GM12878 (cell line): ENCODE measurements at regions not wholly inside any gene's neighbourhood (a gene's known extent, or its start where the extent isn't known, plus 50 kb on each side); places are given as distances from the start of the nearest gene placed in this dataset.

Source experiments
- ATAC-seq: fragments of 200-7000 bp; cut with Tn5 transposase; 3 replicates; pipeline ENCODE4 v1.9.1; 2020; ENCODE audit warnings: mild to moderate bottlenecking, moderate library complexity
- BruUV-seq: library from RNA; stranded (reverse); fragments of 400-500 nt; replicated peaks from 2 replicates; lab custom pipeline; 2021; lab: Mats Ljungman, UMichigan
- CTCF ChIA-PET: fragments of 300-600 bp; sonication (Branson Sonifier 250); formaldehyde crosslinking; extraction: SDS; loops from one replicate; lab custom pipeline; 2021; ENCODE audit warnings: inconsistent platforms; lab: Yijun Ruan, JAX
- POLR2A ChIA-PET: fragments of 350-600 bp; formaldehyde crosslinking; extraction: SDS; loops from one replicate; lab custom pipeline; 2021; ENCODE audit warnings: inconsistent platforms; lab: Charles Lee
- RAD21 ChIA-PET: fragments of 300-600 bp; sonication (Branson Sonifier 250); formaldehyde crosslinking; loops from one replicate; lab custom pipeline; 2023; ENCODE audit warnings: antibody characterized with exemption; ENCODE audit not compliant: unreplicated experiment; lab: Charles Lee
- SMC1A ChIA-PET: fragments of 300-600 bp; sonication (Branson Sonifier 250); formaldehyde crosslinking; loops from one replicate; lab custom pipeline; 2023; ENCODE audit not compliant: unreplicated experiment, uncharacterized antibody; lab: Charles Lee
- DNase-seq: peaks from one replicate; pipeline ENCODE4 v3.0.0-alpha.2; 2011; ENCODE audit warnings: low read depth, low spot score
- FAIRE-seq: peaks from 3 replicates; lab custom pipeline; 2011; peaks lifted over from hg19 to GRCh38; lab: Jason Lieb, UNC
- H2AFZ ChIP-seq: 2 replicates; pipeline ENCODE4 v1.6.0; 2011; ENCODE audit warnings: low read depth, low read length, control low read depth; ENCODE audit not compliant: control insufficient read depth
- H3K27ac ChIP-seq: 2 replicates; pipeline ENCODE4 v1.5.1; 2011; ENCODE audit warnings: control low read depth; ENCODE audit not compliant: control insufficient read depth, insufficient read depth
- H3K27me3 ChIP-seq, 2 experiments: replicated peaks in 1 of 2; 2 replicates each; pipeline versions ENCODE4 v1.6.0 to v1.6.1; 2011; ENCODE audit warnings: low read length in 1 of 2; ENCODE audit not compliant: control insufficient read depth in 2 of 2, insufficient read depth in 2 of 2
- H3K36me3 ChIP-seq, 2 experiments: 2 replicates each; pipeline ENCODE4 v1.5.1; 2011; ENCODE audit warnings: low read length in 1 of 2; ENCODE audit not compliant: control insufficient read depth in 2 of 2, insufficient read depth in 2 of 2
- H3K4me1 ChIP-seq: 2 replicates; pipeline ENCODE4 v1.6.1; 2011; ENCODE audit warnings: mild to moderate bottlenecking, low read length, moderate library complexity, mixed read lengths; ENCODE audit not compliant: control insufficient read depth, insufficient read depth
- H3K4me2 ChIP-seq: 2 replicates; pipeline ENCODE4 v1.6.0; 2011; ENCODE audit warnings: control low read depth; ENCODE audit not compliant: control insufficient read depth, insufficient read depth
- H3K4me3 ChIP-seq: fragments of 200-600 bp; sonication (generic); 2 replicates; pipeline ENCODE4 v1.5.1; 2016
- H3K79me2 ChIP-seq: 2 replicates; pipeline ENCODE4 v1.6.0; 2011; ENCODE audit warnings: low read length; ENCODE audit not compliant: control insufficient read depth, insufficient read depth
- H3K9ac ChIP-seq: 2 replicates; pipeline ENCODE4 v1.8.0; 2011; ENCODE audit warnings: low read length, control low read depth, mixed read lengths; ENCODE audit not compliant: control insufficient read depth, insufficient read depth
- H3K9me3 ChIP-seq: replicated peaks from 3 replicates; pipeline ENCODE4 v1.5.1; 2011; ENCODE audit warnings: mild to moderate bottlenecking, low read length; ENCODE audit not compliant: control insufficient read depth, insufficient read depth
- H4K20me1 ChIP-seq: 2 replicates; pipeline ENCODE4 v1.6.0; 2011; ENCODE audit not compliant: control insufficient read depth, insufficient read depth
- ATF7 ChIP-seq: fragments of 450-650 bp; IDR thresholded peaks from 2 replicates; pipeline ENCODE4 v1.6.1; 2016; ENCODE audit warnings: low read depth, mild to moderate bottlenecking
- BMI1 ChIP-seq: fragments of 450-650 bp; IDR thresholded peaks from 2 replicates; pipeline ENCODE4 v1.6.1; 2016; ENCODE audit warnings: mild to moderate bottlenecking, moderate library complexity, borderline replicate concordance
- CBFB ChIP-seq: IDR thresholded peaks from 2 replicates; pipeline ENCODE4 v1.6.1; 2016; ENCODE audit warnings: antibody characterized with exemption, low read depth
- FOS ChIP-seq: IDR thresholded peaks from 3 replicates; pipeline ENCODE4 v1.6.1; 2011; ENCODE audit warnings: borderline replicate concordance; ENCODE audit not compliant: insufficient read length; ENCODE audit errors: extremely low read depth
- GATAD2B ChIP-seq: fragments of 450-650 bp; conservative IDR thresholded peaks from 2 replicates; pipeline ENCODE4 v1.6.1; 2017; ENCODE audit warnings: low read depth, mild to moderate bottlenecking, moderate library complexity
- JUNB ChIP-seq: IDR thresholded peaks from 2 replicates; pipeline ENCODE4 v1.6.1; 2016; ENCODE audit warnings: antibody characterized with exemption, mild to moderate bottlenecking
- JUND ChIP-seq: IDR thresholded peaks from 2 replicates; pipeline ENCODE4 v1.6.1; 2012; ENCODE audit warnings: low read depth, mild to moderate bottlenecking, low read length, improper control_type of control experiment, moderate library complexity
- MYB ChIP-seq: fragments of 150-350 bp; IDR thresholded peaks from 2 replicates; pipeline ENCODE4 v1.6.1; 2014; ENCODE audit warnings: mild to moderate bottlenecking, low read depth, low read length, borderline replicate concordance
- PAX8 ChIP-seq: fragments of 450-650 bp; IDR thresholded peaks from 2 replicates; pipeline ENCODE4 v1.6.1; 2017; ENCODE audit warnings: mild to moderate bottlenecking, moderate library complexity
- SIX5 ChIP-seq: IDR thresholded peaks from 2 replicates; pipeline ENCODE4 v1.6.1; 2011; ENCODE audit warnings: mild to moderate bottlenecking, low read depth, low read length, moderate library complexity; ENCODE audit not compliant: severe bottlenecking
- SKIL ChIP-seq: fragments of 450-650 bp; IDR thresholded peaks from 2 replicates; pipeline ENCODE4 v1.6.1; 2017; ENCODE audit warnings: mild to moderate bottlenecking, low read depth, inconsistent platforms; ENCODE audit not compliant: poor library complexity, severe bottlenecking
- WRNIP1 ChIP-seq: IDR thresholded peaks from 2 replicates; pipeline ENCODE4 v1.6.1; 2011; ENCODE audit warnings: low read depth, low read length, improper control_type of control experiment, borderline replicate concordance
- YBX1 ChIP-seq: fragments of 450-650 bp; IDR thresholded peaks from 2 replicates; pipeline ENCODE4 v1.6.1; 2016; ENCODE audit warnings: antibody characterized with exemption
- YY1 ChIP-seq: IDR thresholded peaks from 2 replicates; pipeline ENCODE4 v1.6.1; 2011; ENCODE audit warnings: low read depth, mild to moderate bottlenecking, low read length
- ZBED1 ChIP-seq: IDR thresholded peaks from 2 replicates; pipeline ENCODE4 v1.6.1; 2016; ENCODE audit warnings: borderline replicate concordance
- WGBS: methylation state at CpG from one replicate; pipeline ENCODE4 v1.1.6; 2016; ENCODE audit warnings: low lambda C conversion rate; ENCODE audit not compliant: insufficient replicate concordance, insufficient coverage; ENCODE audit errors: missing lambda C conversion rate; 5-methylcytosine and 5-hydroxymethylcytosine counted together
- in situ Hi-C: fragments of 300-500 bp; cut with MboI; formaldehyde crosslinking; loops from 9 replicates; pipeline ENCODE4 v1.14.3; 2018; ENCODE audit warnings: mixed read lengths
- intact Hi-C: fragments of 100-400 bp; cut with micrococcal nuclease; formaldehyde crosslinking; loops from one replicate; pipeline ENCODE4 v1.14.2; 2022; ENCODE audit not compliant: unreplicated experiment
- TF ChIP-seq, protein P1 (sequence below): IDR thresholded peaks from 2 replicates; pipeline ENCODE4 v1.6.1; 2012; ENCODE audit warnings: low read depth, low read length, improper control_type of control experiment
- TF ChIP-seq, protein P2 (sequence below): fragments of 450-650 bp; IDR thresholded peaks from 2 replicates; pipeline ENCODE4 v1.6.1; 2017; ENCODE audit warnings: antibody characterized with exemption, mild to moderate bottlenecking, moderate library complexity

DNA sequence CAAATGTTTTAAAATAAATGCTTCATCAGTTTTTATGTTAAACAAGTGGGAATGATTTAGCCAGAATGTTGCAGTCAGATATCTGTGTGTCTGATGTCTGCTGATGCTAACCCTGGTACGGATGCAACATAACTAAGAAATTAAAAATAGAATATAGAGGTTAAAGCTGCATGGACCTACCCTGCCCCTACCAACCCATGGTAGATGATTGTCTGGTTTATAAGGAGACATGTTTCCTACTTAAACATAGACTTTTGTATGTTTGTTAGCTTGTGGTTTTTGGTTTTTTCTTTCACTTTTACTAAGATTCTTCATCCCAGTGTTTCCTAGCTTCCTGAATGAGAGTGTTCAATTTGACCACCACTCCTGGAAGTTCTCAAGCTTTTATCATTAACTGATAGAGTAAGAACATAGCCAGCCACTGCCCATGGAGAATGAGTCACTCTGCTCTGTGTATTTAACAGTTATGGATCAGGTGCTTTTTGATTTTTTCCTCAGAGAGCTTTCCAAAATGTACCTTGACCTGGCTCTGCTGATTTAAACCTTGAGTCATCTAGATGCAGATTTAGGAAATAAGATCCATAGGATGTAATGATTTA is 70.7 kb upstream of the VEPH1 start:
- intact Hi-C loops (no loop called here), in situ Hi-C loops (no loop called here)
- peaks cover 0 to 3% of the 10 kb centered on the region in 2 experiments; a peak in 1 of 4 replicates for H3K27me3 ChIP-seq
- DNase-seq = no peak
- H3K4me1 ChIP-seq = no peaks in the 10 kb centered on the region
- H3K36me3 ChIP-seq = no peaks in the 10 kb centered on the region
- H3K4me3 ChIP-seq = no peak overlapping the region
- POLR2A ChIA-PET = no interaction called here
- SMC1A ChIA-PET = interaction anchor here (0.9 to 3.4 kb wide), 3 partner anchors 9 to 41 kb away, joined by 3 to 78 read pairs (median 4); no protein-coding TSS in a partner anchor
- no TSS peak for BruUV-seq
- no peak for TF ChIP-seq BMI1
- no peak for TF ChIP-seq SIX5
- TF ChIP-seq, protein P1, sequence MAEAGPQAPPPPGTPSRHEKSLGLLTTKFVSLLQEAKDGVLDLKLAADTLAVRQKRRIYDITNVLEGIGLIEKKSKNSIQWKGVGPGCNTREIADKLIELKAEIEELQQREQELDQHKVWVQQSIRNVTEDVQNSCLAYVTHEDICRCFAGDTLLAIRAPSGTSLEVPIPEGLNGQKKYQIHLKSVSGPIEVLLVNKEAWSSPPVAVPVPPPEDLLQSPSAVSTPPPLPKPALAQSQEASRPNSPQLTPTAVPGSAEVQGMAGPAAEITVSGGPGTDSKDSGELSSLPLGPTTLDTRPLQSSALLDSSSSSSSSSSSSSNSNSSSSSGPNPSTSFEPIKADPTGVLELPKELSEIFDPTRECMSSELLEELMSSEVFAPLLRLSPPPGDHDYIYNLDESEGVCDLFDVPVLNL = no peak
- no peak for TF ChIP-seq MYB
- no peak for TF ChIP-seq YY1
- TF ChIP-seq ZBED1 = no peak
- TF ChIP-seq JUNB = no peak
- no peak for TF ChIP-seq GATAD2B
- TF ChIP-seq ATF7 = no peak
- TF ChIP-seq, protein P2, sequence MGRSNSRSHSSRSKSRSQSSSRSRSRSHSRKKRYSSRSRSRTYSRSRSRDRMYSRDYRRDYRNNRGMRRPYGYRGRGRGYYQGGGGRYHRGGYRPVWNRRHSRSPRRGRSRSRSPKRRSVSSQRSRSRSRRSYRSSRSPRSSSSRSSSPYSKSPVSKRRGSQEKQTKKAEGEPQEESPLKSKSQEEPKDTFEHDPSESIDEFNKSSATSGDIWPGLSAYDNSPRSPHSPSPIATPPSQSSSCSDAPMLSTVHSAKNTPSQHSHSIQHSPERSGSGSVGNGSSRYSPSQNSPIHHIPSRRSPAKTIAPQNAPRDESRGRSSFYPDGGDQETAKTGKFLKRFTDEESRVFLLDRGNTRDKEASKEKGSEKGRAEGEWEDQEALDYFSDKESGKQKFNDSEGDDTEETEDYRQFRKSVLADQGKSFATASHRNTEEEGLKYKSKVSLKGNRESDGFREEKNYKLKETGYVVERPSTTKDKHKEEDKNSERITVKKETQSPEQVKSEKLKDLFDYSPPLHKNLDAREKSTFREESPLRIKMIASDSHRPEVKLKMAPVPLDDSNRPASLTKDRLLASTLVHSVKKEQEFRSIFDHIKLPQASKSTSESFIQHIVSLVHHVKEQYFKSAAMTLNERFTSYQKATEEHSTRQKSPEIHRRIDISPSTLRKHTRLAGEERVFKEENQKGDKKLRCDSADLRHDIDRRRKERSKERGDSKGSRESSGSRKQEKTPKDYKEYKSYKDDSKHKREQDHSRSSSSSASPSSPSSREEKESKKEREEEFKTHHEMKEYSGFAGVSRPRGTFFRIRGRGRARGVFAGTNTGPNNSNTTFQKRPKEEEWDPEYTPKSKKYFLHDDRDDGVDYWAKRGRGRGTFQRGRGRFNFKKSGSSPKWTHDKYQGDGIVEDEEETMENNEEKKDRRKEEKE = no peak
- no peak for TF ChIP-seq WRNIP1
- no peak for TF ChIP-seq JUND
- TF ChIP-seq FOS = no peak
- TF ChIP-seq PAX8 = no peak
- no peak for TF ChIP-seq CBFB
- TF ChIP-seq YBX1 = no peak
- TF ChIP-seq SKIL = no peak
- H3K79me2 ChIP-seq = no peaks in the 10 kb centered on the region
- no peaks in the 10 kb centered on the region for H3K9me3 ChIP-seq
- CTCF ChIA-PET = interaction anchor here (0.9 to 4.7 kb wide), 7 partner anchors 10 to 299 kb away, joined by 3 to 181 read pairs (median 4); no protein-coding TSS in a partner anchor
- RAD21 ChIA-PET = interaction anchor here (3.1 kb wide), 1 partner anchor 41 kb away, joined by 56 read pairs; no protein-coding TSS in a partner anchor
- peak; percentile 21; the same call in 2 of the 3 replicates for ATAC-seq
- H3K9ac ChIP-seq = no peak overlapping the region
- no peak overlapping the region for H3K4me2 ChIP-seq
- no peak overlapping the region for H3K27ac ChIP-seq
- no peaks in the 10 kb centered on the region for H4K20me1 ChIP-seq
- no peak for FAIRE-seq
- no peak overlapping the region for H2AFZ ChIP-seq
- 0% methylated on average over 1 of the region's 1 CpG for WGBS
